Fibroblast of skin of abdomen (primary cell): ENCODE measurements at regions not wholly inside any gene's neighbourhood (a gene's known extent, or its start where the extent isn't known, plus 50 kb on each side); places are given as distances from the start of the nearest gene placed in this dataset.

Experiments
- DNase-seq: peaks from one replicate; pipeline ENCODE4 v3.0.0-alpha.2; 2013

GRCh38 chr20:58058421-58059259 lies 169.8 kb downstream of the ANKRD60 start:
- DNase-seq: no peak

- no peak for DNase-seq
Measured at GRCh38 chr20:58056921-58057686, 171.3 kb downstream of the ANKRD60 start.

GRCh38 chr20:58056021-58056591 lies 172.3 kb downstream of the ANKRD60 start:
- DNase-seq: no peak

- DNase-seq: no peak
Measured at GRCh38 chr20:58054780-58055373, 173.6 kb downstream of the ANKRD60 start.

- DNase-seq: no peak
Measured at GRCh38 chr20:58054082-58054779, 174.2 kb downstream of the ANKRD60 start.

GRCh38 chr20:58053391-58054055 lies 174.9 kb downstream of the ANKRD60 start:
- no peak for DNase-seq

GRCh38 chr20:58051367-58051766 lies 177.1 kb downstream of the ANKRD60 start:
- no peak for DNase-seq

GRCh38 chr20:58048096-58048702 lies 180.3 kb downstream of the ANKRD60 start:
- DNase-seq: peak; percentile 71

- DNase-seq: no peak
Measured at GRCh38 chr20:58046311-58046710, 182.1 kb downstream of the ANKRD60 start.

GRCh38 chr20:58045579-58045978 lies 182.9 kb downstream of the ANKRD60 start:
- no peak for DNase-seq

GRCh38 chr20:58044931-58045555 lies 183.4 kb downstream of the ANKRD60 start:
- peak; percentile 20 for DNase-seq

GRCh38 chr20:58044286-58044685 lies 184.2 kb downstream of the ANKRD60 start:
- DNase-seq: no peak

GRCh38 chr20:58043236-58044140 lies 185.0 kb downstream of the ANKRD60 start:
- DNase-seq: no peak

- no peak for DNase-seq
Measured at GRCh38 chr20:58042591-58042990, 185.9 kb downstream of the ANKRD60 start.

- no peak for DNase-seq
Measured at GRCh38 chr20:58040447-58041290, 187.8 kb downstream of the ANKRD60 start.

- DNase-seq: no peak
Measured at GRCh38 chr20:58039274-58040092, 189.0 kb downstream of the ANKRD60 start.

- no peak for DNase-seq
Measured at GRCh38 chr20:58038123-58038654, 190.3 kb downstream of the ANKRD60 start.

GRCh38 chr20:58037631-58038030 lies 190.8 kb downstream of the ANKRD60 start:
- DNase-seq: no peak
